Medulla oblongata (tissue), 1 donor: ENCODE measurements at regions not wholly inside any gene's neighbourhood (a gene's known extent, or its start where the extent isn't known, plus 50 kb on each side); places are given as distances from the start of the nearest gene placed in this dataset.

Experiments used
- DNase-seq: peaks from one replicate; pipeline ENCODE4 v3.0.0-alpha.2; 2015; ENCODE audit errors: extremely low spot score

GRCh38 chr5:26674846-26675245 lies 363.5 kb downstream of the CDH9 start:
- DNase-seq: no peak

GRCh38 chr5:26669523-26669922 lies 368.9 kb downstream of the CDH9 start:
- no peak for DNase-seq

- DNase-seq: no peak
Measured at GRCh38 chr5:26669031-26669430, 369.4 kb downstream of the CDH9 start.

GRCh38 chr5:26666371-26666770 lies 372.0 kb downstream of the CDH9 start:
- no peak for DNase-seq

- DNase-seq: no peak
Measured at GRCh38 chr5:26663500-26663899, 374.9 kb downstream of the CDH9 start.

GRCh38 chr5:26662806-26663360 lies 375.5 kb downstream of the CDH9 start:
- peak; percentile 5 for DNase-seq

- no peak for DNase-seq
Measured at GRCh38 chr5:26660116-26660515, 378.3 kb downstream of the CDH9 start.

GRCh38 chr5:26649000-26649399 lies 389.4 kb downstream of the CDH9 start:
- DNase-seq: peak; percentile 29

GRCh38 chr5:26647781-26648180 lies 390.6 kb downstream of the CDH9 start:
- DNase-seq: no peak

GRCh38 chr5:26645659-26646058 lies 392.7 kb downstream of the CDH9 start:
- DNase-seq: no peak

- no peak for DNase-seq
Measured at GRCh38 chr5:26641492-26641891, 396.9 kb downstream of the CDH9 start.

- DNase-seq: no peak
Measured at GRCh38 chr5:26625099-26625498, 413.3 kb downstream of the CDH9 start.

GRCh38 chr5:26622947-26623346 lies 415.4 kb downstream of the CDH9 start:
- no peak for DNase-seq

GRCh38 chr5:26610577-26610976 lies 427.8 kb downstream of the CDH9 start:
- no peak for DNase-seq

GRCh38 chr5:26601563-26601962 lies 436.8 kb downstream of the CDH9 start:
- DNase-seq: no peak

GRCh38 chr5:26582350-26583045 lies 455.9 kb downstream of the CDH9 start:
- DNase-seq: no peak

GRCh38 chr5:26579712-26580111 lies 458.7 kb downstream of the CDH9 start:
- no peak for DNase-seq

GRCh38 chr5:26578002-26578401 lies 460.4 kb downstream of the CDH9 start:
- DNase-seq: no peak

GRCh38 chr5:26572480-26572879 lies 465.9 kb downstream of the CDH9 start:
- no peak for DNase-seq

GRCh38 chr5:26569929-26570258 lies 468.5 kb downstream of the CDH9 start:
- DNase-seq: no peak

- no peak for DNase-seq
Measured at GRCh38 chr5:26569241-26569928, 469.0 kb downstream of the CDH9 start.

- no peak for DNase-seq
Measured at GRCh38 chr5:26568316-26568715, 470.1 kb downstream of the CDH9 start.

- DNase-seq: no peak
Measured at GRCh38 chr5:26563979-26564378, 474.4 kb downstream of the CDH9 start.
